Loucy (cell line): ENCODE measurements at regions not wholly inside any gene's neighbourhood (a gene's known extent, or its start where the extent isn't known, plus 50 kb on each side); places are given as distances from the start of the nearest gene placed in this dataset.

ENCODE experiments used
- H2AFZ ChIP-seq: fragments of 200-600 bp; sonication (generic); 2 replicates; pipeline ENCODE4 v1.6.0; 2016; ENCODE audit warnings: antibody characterized with exemption, mild to moderate bottlenecking, low read length, moderate library complexity
- H3F3A ChIP-seq: fragments of 200-600 bp; 2 replicates; pipeline ENCODE4 v1.6.0; 2016; ENCODE audit warnings: antibody characterized with exemption, low read depth, mild to moderate bottlenecking
- H3K27me3 ChIP-seq: fragments of 200-600 bp; sonication (generic); 2 replicates; pipeline ENCODE4 v1.6.1; 2014; ENCODE audit warnings: low read length, mild to moderate bottlenecking; ENCODE audit not compliant: insufficient read depth, poor library complexity, severe bottlenecking
- H3K36me3 ChIP-seq: fragments of 200-600 bp; sonication (generic); 2 replicates; pipeline ENCODE4 v1.6.1; 2016; ENCODE audit warnings: low read length; ENCODE audit not compliant: insufficient read depth
- H3K4me1 ChIP-seq: fragments of 200-600 bp; sonication (generic); 2 replicates; pipeline ENCODE4 v1.5.1; 2014; ENCODE audit warnings: low read length, mild to moderate bottlenecking; ENCODE audit not compliant: insufficient read depth, poor library complexity, severe bottlenecking
- H3K4me2 ChIP-seq: fragments of 200-600 bp; sonication (generic); 2 replicates; pipeline ENCODE4 v1.6.0; 2014; ENCODE audit warnings: antibody characterized with exemption, low read length, low read depth, mild to moderate bottlenecking; ENCODE audit not compliant: poor library complexity, severe bottlenecking
- H3K4me3 ChIP-seq: fragments of 200-600 bp; sonication (generic); 2 replicates; pipeline ENCODE4 v1.5.1; 2014; ENCODE audit warnings: low read length, mild to moderate bottlenecking, mixed read lengths; ENCODE audit not compliant: poor library complexity, severe bottlenecking
- H3K79me2 ChIP-seq: fragments of 200-600 bp; sonication (generic); 2 replicates; pipeline ENCODE4 v1.6.1; 2014; ENCODE audit warnings: low read length; ENCODE audit not compliant: insufficient read depth
- H3K9ac ChIP-seq: fragments of 200-600 bp; sonication (generic); 2 replicates; pipeline ENCODE4 v1.6.0; 2014; ENCODE audit warnings: mild to moderate bottlenecking, low read depth, low read length, moderate library complexity; ENCODE audit not compliant: poor library complexity, severe bottlenecking
- H3K9me2 ChIP-seq: fragments of 200-600 bp; sonication (generic); replicated peaks from 2 replicates; pipeline ENCODE4 v1.6.1; 2016; ENCODE audit warnings: low read depth, low read length, mixed read lengths
- H3K9me3 ChIP-seq: fragments of 200-600 bp; sonication (generic); 2 replicates; pipeline ENCODE4 v1.6.1; 2014; ENCODE audit warnings: mild to moderate bottlenecking, antibody characterized with exemption, low read length, low read depth; ENCODE audit not compliant: insufficient read depth
- H4K20me1 ChIP-seq: fragments of 200-600 bp; sonication (generic); 2 replicates; pipeline ENCODE4 v1.6.0; 2014; ENCODE audit warnings: antibody characterized with exemption, low read length, mild to moderate bottlenecking; ENCODE audit not compliant: insufficient read depth, poor library complexity, severe bottlenecking
- CTCF ChIP-seq: fragments of 200-600 bp; sonication (generic); conservative IDR thresholded peaks from 2 replicates; pipeline ENCODE4 v1.5.1; 2014; ENCODE audit warnings: mild to moderate bottlenecking, antibody characterized with exemption, low read length
- EZH2phosphoT487 ChIP-seq: fragments of 200-600 bp; IDR thresholded peaks from 2 replicates; pipeline ENCODE4 v1.6.1; 2018; ENCODE audit warnings: antibody characterized with exemption, mild to moderate bottlenecking, moderate library complexity, borderline replicate concordance

DNA sequence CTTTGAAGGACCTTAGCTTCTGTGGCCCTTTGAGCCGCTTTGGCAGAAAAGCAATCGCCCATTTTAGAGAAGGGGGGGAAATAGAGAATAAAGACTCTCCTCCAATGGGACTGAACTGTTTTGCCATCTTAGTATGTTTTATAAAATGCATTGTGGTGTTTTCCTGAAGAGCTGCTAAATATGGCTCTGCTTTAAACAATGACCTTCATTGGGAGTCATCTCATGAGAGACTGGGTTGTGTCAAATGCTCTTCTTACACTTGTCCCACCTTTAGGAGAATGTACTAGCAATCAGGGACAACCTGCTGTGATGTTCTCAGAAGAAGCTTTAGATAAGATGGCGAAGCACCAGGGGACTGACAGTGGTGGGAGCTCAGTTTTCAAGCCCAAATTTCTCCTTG is 418.9 kb upstream of the POU3F3 start:
- Histone ChIP-seq H3K4me1 (peaks cover 16% of the 10 kb centered on the region), H3K79me2 (no peaks in the 10 kb centered on the region), H3K36me3 (no peaks in the 10 kb centered on the region), H3K9me3 (no peaks in the 10 kb centered on the region), H3K9me2 (no peaks in the 10 kb centered on the region), H3K27me3 (no peaks in the 10 kb centered on the region), H2AFZ (no peak overlapping the region; the same call in 1 of the 2 replicates), H3F3A (no peaks in the 10 kb centered on the region), H4K20me1 (no peaks in the 10 kb centered on the region), H3K4me2 (no peak overlapping the region), H3K9ac (no peak overlapping the region), H3K4me3 (no peak overlapping the region)
- no peak for TF ChIP-seq CTCF
- no peak for TF ChIP-seq EZH2phosphoT487

GRCh38 chr2:104438481-104438880 is 415.4 kb upstream of the POU3F3 start:
- Histone ChIP-seq H3K9me3 (no peaks in the 10 kb centered on the region), H3K27me3 (no peaks in the 10 kb centered on the region), H3K4me2 (no peak overlapping the region), H4K20me1 (no peaks in the 10 kb centered on the region), H3K9me2 (no peaks in the 10 kb centered on the region), H3K4me1 (no peaks in the 10 kb centered on the region), H3K4me3 (no peak overlapping the region), H3K9ac (no peak overlapping the region), H3F3A (no peaks in the 10 kb centered on the region), H3K79me2 (no peaks in the 10 kb centered on the region), H3K36me3 (no peaks in the 10 kb centered on the region), H2AFZ (no peak overlapping the region)
- no peak for TF ChIP-seq EZH2phosphoT487

DNA sequence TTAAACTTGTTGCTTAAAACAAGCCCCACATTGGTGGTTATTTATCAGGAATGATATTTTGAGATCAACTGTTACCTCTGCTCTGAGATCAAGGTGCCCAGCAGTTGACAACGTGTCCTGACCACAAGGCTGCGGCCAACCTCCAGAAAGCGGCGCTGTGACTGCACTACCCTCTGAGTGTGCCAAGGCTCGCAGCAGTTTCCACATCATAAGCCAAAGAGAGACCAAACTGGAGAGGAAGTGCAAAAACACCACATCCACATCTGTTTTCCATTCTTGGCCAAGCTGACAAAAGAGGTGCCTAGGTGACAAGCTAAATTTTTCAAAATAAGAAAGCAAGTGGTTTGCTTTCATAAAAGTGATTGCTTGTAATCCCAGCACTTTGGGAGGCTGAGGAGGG is 410.8 kb upstream of the POU3F3 start:
- H3K9me3 ChIP-seq = no peaks in the 10 kb centered on the region

More for the DNA sequence above, 410.8 kb upstream of the POU3F3 start:
- no peaks in the 10 kb centered on the region for H4K20me1 ChIP-seq
- H3K36me3 ChIP-seq = no peaks in the 10 kb centered on the region
- H3K4me1 ChIP-seq = peaks cover 2% of the 10 kb centered on the region
- H3K79me2 ChIP-seq = no peaks in the 10 kb centered on the region
- no peaks in the 10 kb centered on the region for H3K27me3 ChIP-seq
- no peak overlapping the region for H3K4me3 ChIP-seq
- H3K4me2 ChIP-seq = no peak overlapping the region
- TF ChIP-seq EZH2phosphoT487 (no peak), CTCF (no peak)
- no peaks in the 10 kb centered on the region for H3K9me2 ChIP-seq
- H3F3A ChIP-seq = no peaks in the 10 kb centered on the region
- no peak overlapping the region for H2AFZ ChIP-seq
- H3K9ac ChIP-seq = no peak overlapping the region
